OCI-LY7 (cell line): ENCODE measurements at regions not wholly inside any gene's neighbourhood (a gene's known extent, or its start where the extent isn't known, plus 50 kb on each side); places are given as distances from the start of the nearest gene placed in this dataset.

Source experiments
- EZH2phosphoT487 ChIP-seq: fragments of 200-600 bp; sonication (generic); IDR thresholded peaks from 2 replicates; pipeline ENCODE4 v1.6.1; 2018; ENCODE audit warnings: low read depth, borderline replicate concordance, mild to moderate bottlenecking, mixed run types, antibody characterized with exemption, low read length, moderate library complexity, mixed read lengths
- TF ChIP-seq, protein P1 (sequence below): fragments of 200-600 bp; sonication (generic); conservative IDR thresholded peaks from 2 replicates; pipeline ENCODE4 v1.5.1; 2014; ENCODE audit warnings: mild to moderate bottlenecking, antibody characterized with exemption, low read length, moderate library complexity, mixed read lengths

DNA sequence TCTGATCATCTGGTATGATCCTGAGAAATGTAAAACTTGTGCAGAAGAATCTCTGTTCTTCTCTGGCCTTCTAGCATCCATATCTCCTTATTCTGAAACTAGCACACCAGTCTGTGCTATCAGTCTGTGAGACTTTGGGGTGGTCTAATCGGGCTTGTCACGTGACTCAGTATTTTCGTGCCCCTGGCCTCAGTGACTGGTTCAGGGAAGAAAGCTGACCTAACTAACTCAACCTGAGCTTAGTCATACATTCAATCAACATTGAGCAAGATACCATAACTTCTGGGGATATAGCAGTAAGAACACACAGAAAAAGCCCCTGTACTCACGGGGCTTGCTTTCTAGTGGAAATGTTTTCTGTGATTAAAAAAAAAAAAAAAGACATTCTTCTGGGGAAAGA, 109.3 kb downstream of the DKK1 start:
- TF ChIP-seq EZH2phosphoT487, result no peak
- TF ChIP-seq, protein P1, sequence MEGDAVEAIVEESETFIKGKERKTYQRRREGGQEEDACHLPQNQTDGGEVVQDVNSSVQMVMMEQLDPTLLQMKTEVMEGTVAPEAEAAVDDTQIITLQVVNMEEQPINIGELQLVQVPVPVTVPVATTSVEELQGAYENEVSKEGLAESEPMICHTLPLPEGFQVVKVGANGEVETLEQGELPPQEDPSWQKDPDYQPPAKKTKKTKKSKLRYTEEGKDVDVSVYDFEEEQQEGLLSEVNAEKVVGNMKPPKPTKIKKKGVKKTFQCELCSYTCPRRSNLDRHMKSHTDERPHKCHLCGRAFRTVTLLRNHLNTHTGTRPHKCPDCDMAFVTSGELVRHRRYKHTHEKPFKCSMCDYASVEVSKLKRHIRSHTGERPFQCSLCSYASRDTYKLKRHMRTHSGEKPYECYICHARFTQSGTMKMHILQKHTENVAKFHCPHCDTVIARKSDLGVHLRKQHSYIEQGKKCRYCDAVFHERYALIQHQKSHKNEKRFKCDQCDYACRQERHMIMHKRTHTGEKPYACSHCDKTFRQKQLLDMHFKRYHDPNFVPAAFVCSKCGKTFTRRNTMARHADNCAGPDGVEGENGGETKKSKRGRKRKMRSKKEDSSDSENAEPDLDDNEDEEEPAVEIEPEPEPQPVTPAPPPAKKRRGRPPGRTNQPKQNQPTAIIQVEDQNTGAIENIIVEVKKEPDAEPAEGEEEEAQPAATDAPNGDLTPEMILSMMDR, result no peak
